Hindlimb muscle (tissue), 1 donor: ENCODE measurements at regions not wholly inside any gene's neighbourhood (a gene's known extent, or its start where the extent isn't known, plus 50 kb on each side); places are given as distances from the start of the nearest gene placed in this dataset.

ENCODE experiments used
- DNase-seq: peaks from one replicate; pipeline ENCODE4 v3.0.0-alpha.2; 2013

- DNase-seq: no peak
These were observed 54.0 kb upstream of the CCBE1 start for GRCh38 chr18:59751186-59751585.

- DNase-seq: no peak
These were observed 51.6 kb upstream of the CCBE1 start for GRCh38 chr18:59748628-59749360.
